CD14-positive monocyte (primary cell): ENCODE measurements at regions not wholly inside any gene's neighbourhood (a gene's known extent, or its start where the extent isn't known, plus 50 kb on each side); places are given as distances from the start of the nearest gene placed in this dataset.

Experiments used
- DNase-seq, 3 donors: peaks; one replicate each; pipeline ENCODE4 v3.0.0-alpha.2; 2011 to 2022
- H2AFZ ChIP-seq: 2 replicates; pipeline ENCODE4 v1.6.0; 2012; ENCODE audit warnings: mild to moderate bottlenecking, low read depth, low read length, inconsistent platforms; ENCODE audit not compliant: insufficient read depth, poor library complexity, severe bottlenecking
- H3K27ac ChIP-seq, 2 donors: 1 replicate in 1 of 2; 2 replicates in 1 of 2; pipeline ENCODE4 v1.5.1; 2012 to 2013; ENCODE audit warnings: low read length in 2 of 2, control low read depth in 1 of 2, inconsistent platforms in 1 of 2, low read depth in 1 of 2, mild to moderate bottlenecking in 1 of 2
- H3K27me3 ChIP-seq, 2 donors: one replicate each; pipeline versions ENCODE4 v1.6.0 to v1.6.1; 2011 to 2013; ENCODE audit warnings: low read length in 2 of 2; ENCODE audit not compliant: control insufficient read depth in 2 of 2, insufficient read depth in 2 of 2
- H3K36me3 ChIP-seq, 2 donors: replicated peaks in 1 of 2; 1 replicate in 1 of 2; 2 replicates in 1 of 2; pipeline versions ENCODE4 v1.5.1 to v1.6.1; 2012 to 2013; ENCODE audit warnings: low read length in 2 of 2, control low read depth in 1 of 2, inconsistent platforms in 1 of 2, mild to moderate bottlenecking in 1 of 2; ENCODE audit not compliant: insufficient read depth in 2 of 2, control insufficient read depth in 1 of 2
- H3K4me1 ChIP-seq, 2 donors: 1 replicate in 1 of 2; 2 replicates in 1 of 2; pipeline versions ENCODE4 v1.5.1 to v1.6.1; 2012 to 2013; ENCODE audit warnings: low read length in 2 of 2, control low read depth in 1 of 2, inconsistent platforms in 1 of 2, mild to moderate bottlenecking in 1 of 2, moderate library complexity in 1 of 2; ENCODE audit not compliant: insufficient read depth in 2 of 2, control insufficient read depth in 1 of 2
- H3K4me2 ChIP-seq: replicated peaks from 2 replicates; pipeline ENCODE3; 2012; ENCODE audit warnings: low read length, moderate library complexity, mild to moderate bottlenecking; ENCODE audit not compliant: poor library complexity, severe bottlenecking; ENCODE audit errors: extremely low read depth
- H3K4me3 ChIP-seq, 3 experiments: fragments of 200-600 bp in 1 of 3; sonication (generic) in 1 of 3; replicated peaks in 1 of 3; 1 replicate in 2 of 3; 2 replicates in 1 of 3; pipeline ENCODE4 v1.5.1; 2011 to 2013; ENCODE audit warnings: low read length in 3 of 3, mild to moderate bottlenecking in 3 of 3, control low read depth in 2 of 3, low read depth in 2 of 3, inconsistent platforms in 1 of 3, moderate library complexity in 1 of 3
- H3K79me2 ChIP-seq: 2 replicates; pipeline ENCODE4 v1.6.0; 2012; ENCODE audit warnings: mild to moderate bottlenecking, control low read depth, inconsistent platforms, low read length, moderate library complexity; ENCODE audit not compliant: insufficient read depth
- H3K9ac ChIP-seq: 2 replicates; pipeline ENCODE4 v1.6.0; 2017; ENCODE audit warnings: low read length, mild to moderate bottlenecking; ENCODE audit not compliant: insufficient read depth, poor library complexity, severe bottlenecking
- H3K9me3 ChIP-seq, 2 donors: replicated peaks in 1 of 2; 1 replicate in 1 of 2; 2 replicates in 1 of 2; pipeline versions ENCODE4 v1.5.1 to v1.6.1; 2012 to 2013; ENCODE audit warnings: low read length in 2 of 2, control low read depth in 1 of 2; ENCODE audit not compliant: control insufficient read depth in 1 of 2, insufficient read depth in 1 of 2
- H4K20me1 ChIP-seq: 2 replicates; pipeline ENCODE4 v1.6.0; 2012; ENCODE audit warnings: mild to moderate bottlenecking, low read length, control low read depth, moderate library complexity; ENCODE audit not compliant: insufficient read depth
- H3K27ac Mint-ChIP-seq, 7 donors: one replicate each; pipeline ENCODE4 v1.8.0; 2020; ENCODE audit warnings: mild to moderate bottlenecking in 7 of 7, mixed read lengths in 7 of 7, moderate library complexity in 6 of 7, inconsistent platforms in 2 of 7
- H3K27me3 Mint-ChIP-seq, 3 donors: one replicate each; pipeline ENCODE4 v1.8.0; 2021 to 2022; ENCODE audit warnings: low read depth in 3 of 3, mild to moderate bottlenecking in 3 of 3, mixed read lengths in 3 of 3, moderate library complexity in 3 of 3, inconsistent platforms in 1 of 3
- H3K36me3 Mint-ChIP-seq, 2 donors: one replicate each; pipeline ENCODE4 v1.8.0; 2020; ENCODE audit warnings: mixed read lengths in 2 of 2, inconsistent platforms in 1 of 2, mild to moderate bottlenecking in 1 of 2
- H3K4me1 Mint-ChIP-seq: one replicate; pipeline ENCODE4 v1.8.0; 2020; ENCODE audit warnings: mild to moderate bottlenecking, mixed read lengths
- H3K4me3 Mint-ChIP-seq, 2 donors: one replicate each; pipeline ENCODE4 v1.8.0; 2020; ENCODE audit warnings: mild to moderate bottlenecking in 2 of 2, mixed read lengths in 2 of 2, moderate library complexity in 1 of 2
- H3K9me3 Mint-ChIP-seq, 7 donors: one replicate each; pipeline ENCODE4 v1.8.0; 2020 to 2022; ENCODE audit warnings: mixed read lengths in 7 of 7, mild to moderate bottlenecking in 6 of 7, moderate library complexity in 6 of 7, inconsistent platforms in 2 of 7
- WGBS: methylation state at CpG from one replicate; pipeline ENCODE4 v1.1.5; 2013; ENCODE audit warnings: missing lambda C conversion rate; ENCODE audit not compliant: insufficient coverage; 5-methylcytosine and 5-hydroxymethylcytosine counted together
- intact Hi-C, 2 donors: fragments of 100-400 bp; cut with micrococcal nuclease; formaldehyde crosslinking; loops; one replicate each; pipeline versions ENCODE4 v1.15.0 to v1.15.1; 2023
- TF ChIP-seq, protein P1 (sequence below): fragments of 200-600 bp; IDR thresholded peaks from one replicate; pipeline ENCODE4 v1.8.0; 2022; ENCODE audit warnings: antibody characterized with exemption, mild to moderate bottlenecking

DNA sequence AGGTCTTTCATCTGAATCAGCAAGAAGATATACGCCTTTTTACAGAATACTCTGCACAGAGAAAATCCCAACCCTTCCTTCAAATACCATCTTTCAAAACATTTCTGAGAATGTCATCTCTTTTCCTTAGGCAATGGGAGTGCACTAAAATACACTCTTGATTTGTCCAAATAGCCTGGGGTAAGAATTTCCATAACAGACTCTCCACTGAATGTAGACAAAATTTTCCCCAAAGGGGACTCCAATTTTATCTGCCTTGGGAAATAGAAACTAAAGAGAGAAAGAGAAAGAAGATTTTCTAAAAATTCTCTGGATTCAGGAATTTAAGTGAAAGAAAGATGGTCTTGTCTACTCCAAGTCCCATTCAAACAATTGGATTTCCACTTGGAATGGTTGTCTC lies 394.5 kb upstream of the CHAC2 start:
- H3K27me3 ChIP-seq: no peaks in the 10 kb centered on the region
- H2AFZ ChIP-seq: no peak overlapping the region
- no peak overlapping the region for H3K27ac ChIP-seq
- TF ChIP-seq, protein P1, sequence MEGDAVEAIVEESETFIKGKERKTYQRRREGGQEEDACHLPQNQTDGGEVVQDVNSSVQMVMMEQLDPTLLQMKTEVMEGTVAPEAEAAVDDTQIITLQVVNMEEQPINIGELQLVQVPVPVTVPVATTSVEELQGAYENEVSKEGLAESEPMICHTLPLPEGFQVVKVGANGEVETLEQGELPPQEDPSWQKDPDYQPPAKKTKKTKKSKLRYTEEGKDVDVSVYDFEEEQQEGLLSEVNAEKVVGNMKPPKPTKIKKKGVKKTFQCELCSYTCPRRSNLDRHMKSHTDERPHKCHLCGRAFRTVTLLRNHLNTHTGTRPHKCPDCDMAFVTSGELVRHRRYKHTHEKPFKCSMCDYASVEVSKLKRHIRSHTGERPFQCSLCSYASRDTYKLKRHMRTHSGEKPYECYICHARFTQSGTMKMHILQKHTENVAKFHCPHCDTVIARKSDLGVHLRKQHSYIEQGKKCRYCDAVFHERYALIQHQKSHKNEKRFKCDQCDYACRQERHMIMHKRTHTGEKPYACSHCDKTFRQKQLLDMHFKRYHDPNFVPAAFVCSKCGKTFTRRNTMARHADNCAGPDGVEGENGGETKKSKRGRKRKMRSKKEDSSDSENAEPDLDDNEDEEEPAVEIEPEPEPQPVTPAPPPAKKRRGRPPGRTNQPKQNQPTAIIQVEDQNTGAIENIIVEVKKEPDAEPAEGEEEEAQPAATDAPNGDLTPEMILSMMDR: no peak
- H3K9me3 Mint-ChIP-seq: peaks cover 0 to 8% (median 6%) of the 10 kb centered on the region in 7 donors
- H3K9me3 ChIP-seq: no peaks in the 10 kb centered on the region
- H3K27ac Mint-ChIP-seq: no peak overlapping the region
- H3K36me3 Mint-ChIP-seq: no peaks in the 10 kb centered on the region
- no peak for DNase-seq
- no peak overlapping the region for H3K4me3 Mint-ChIP-seq
- H4K20me1 ChIP-seq: no peaks in the 10 kb centered on the region
- H3K9ac ChIP-seq: no peak overlapping the region
- H3K4me1 ChIP-seq: no peaks in the 10 kb centered on the region
- WGBS: no CpG with 5 or more reads among the region's 1 CpG
- H3K4me1 Mint-ChIP-seq: no peaks in the 10 kb centered on the region
- H3K36me3 ChIP-seq: no peaks in the 10 kb centered on the region
- no peaks in the 10 kb centered on the region for H3K79me2 ChIP-seq
- no peak overlapping the region for H3K4me2 ChIP-seq
- no peak overlapping the region for H3K4me3 ChIP-seq
- intact Hi-C loops: no loop called here
- H3K27me3 Mint-ChIP-seq: no peaks in the 10 kb centered on the region

DNA sequence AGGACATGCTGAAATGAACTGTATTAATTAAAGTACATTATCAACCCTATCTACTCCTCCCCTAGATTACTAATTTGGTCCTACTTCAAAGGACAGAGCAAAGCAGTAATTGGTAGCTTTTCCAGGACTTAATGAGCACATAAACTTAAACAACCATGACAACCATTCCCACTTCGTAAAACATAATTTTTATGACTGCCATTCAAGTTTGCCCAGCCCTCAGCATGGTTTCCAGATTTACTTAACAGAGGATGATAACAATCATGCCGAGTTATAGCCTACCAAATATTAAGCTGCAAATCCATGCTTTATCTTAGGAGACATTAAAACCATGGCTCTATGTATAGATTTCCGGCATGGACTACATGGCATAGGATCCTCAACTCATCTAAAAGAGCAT lies 401.1 kb upstream of the CHAC2 start:
- Histone ChIP-seq H3K36me3 (no peaks in the 10 kb centered on the region), H3K4me3 (no peak overlapping the region), H4K20me1 (no peaks in the 10 kb centered on the region), H3K4me1 (no peaks in the 10 kb centered on the region), H3K4me2 (no peak overlapping the region), H3K27ac (no peak overlapping the region), H3K79me2 (no peaks in the 10 kb centered on the region), H3K9me3 (peaks cover 10 to 11% of the 10 kb centered on the region in 2 donors), H3K9ac (no peak overlapping the region), H2AFZ (no peak overlapping the region), H3K27me3 (no peaks in the 10 kb centered on the region)
- no peak overlapping the region for H3K27ac Mint-ChIP-seq
- intact Hi-C loops: no loop called here
- TF ChIP-seq, protein P1: no peak
- no peaks in the 10 kb centered on the region for H3K27me3 Mint-ChIP-seq
- no peaks in the 10 kb centered on the region for H3K4me1 Mint-ChIP-seq
- peaks cover 2 to 6% (median 4%) of the 10 kb centered on the region in 7 donors for H3K9me3 Mint-ChIP-seq
- no peak for DNase-seq
- no peaks in the 10 kb centered on the region for H3K36me3 Mint-ChIP-seq
- 83% methylated on average over 3 of the region's 3 CpGs for WGBS
- no peak overlapping the region for H3K4me3 Mint-ChIP-seq
